B cell (primary cell): ENCODE measurements at regions not wholly inside any gene's neighbourhood (a gene's known extent, or its start where the extent isn't known, plus 50 kb on each side); places are given as distances from the start of the nearest gene placed in this dataset.

Experiments used
- ATAC-seq: fragments of 200-7000 bp; cut with Tn5 transposase; one replicate; pipeline ENCODE4 v1.10.0; 2021; ENCODE audit warnings: low read depth, mild to moderate bottlenecking, moderate number of reproducible peaks, moderate library complexity
- CTCF ChIA-PET: fragments of 350-600 bp; sonication (Branson Sonifier 250); formaldehyde crosslinking; loops from one replicate; lab custom pipeline; 2021; ENCODE audit warnings: antibody characterized with exemption, inconsistent platforms; lab: Charles Lee
- POLR2A ChIA-PET: fragments of 350-600 bp; sonication (Branson Sonifier 250); formaldehyde crosslinking; loops from one replicate; lab custom pipeline; 2021; ENCODE audit warnings: antibody characterized with exemption; lab: Charles Lee
- DNase-seq: peaks from one replicate; pipeline ENCODE4 v3.0.0; 2013
- H2AFZ ChIP-seq: 2 replicates; pipeline ENCODE4 v1.6.1; 2012; ENCODE audit warnings: mild to moderate bottlenecking, low read depth, low read length; ENCODE audit not compliant: insufficient read depth, poor library complexity, severe bottlenecking
- H3K27ac ChIP-seq, 2 donors: 1 replicate in 1 of 2; 2 replicates in 1 of 2; pipeline ENCODE4 v1.5.1; 2012 to 2013; ENCODE audit warnings: low read length in 2 of 2, mild to moderate bottlenecking in 2 of 2, moderate library complexity in 1 of 2
- H3K27me3 ChIP-seq, 4 experiments: fragments of 200-600 bp in 1 of 4; sonication (generic) in 1 of 4; replicated peaks in 1 of 4; 1 replicate in 2 of 4; 2 replicates in 2 of 4; pipeline versions ENCODE4 v1.6.1 to v1.7.0; 2013 to 2016; ENCODE audit warnings: low read length in 3 of 4, mild to moderate bottlenecking in 2 of 4, mixed read lengths in 1 of 4, moderate library complexity in 1 of 4; ENCODE audit not compliant: insufficient read depth in 4 of 4, control insufficient read depth in 3 of 4; ENCODE audit errors: control extremely low read depth in 1 of 4
- H3K36me3 ChIP-seq, 2 experiments: replicated peaks in 1 of 2; 1 replicate in 1 of 2; 2 replicates in 1 of 2; pipeline versions ENCODE4 v1.6.1 to v1.7.1; 2013; ENCODE audit warnings: low read length in 1 of 2; ENCODE audit not compliant: insufficient read depth in 2 of 2, control insufficient read depth in 1 of 2; ENCODE audit errors: control extremely low read depth in 1 of 2, extremely low read depth in 1 of 2
- H3K4me1 ChIP-seq, 2 donors: fragments of 200-600 bp in 1 of 2; sonication (generic) in 1 of 2; 1 replicate in 1 of 2; 2 replicates in 1 of 2; pipeline versions ENCODE4 v1.5.1 to v1.6.1; 2013 to 2017; ENCODE audit warnings: low read length in 2 of 2; ENCODE audit not compliant: control insufficient read depth in 2 of 2, insufficient read depth in 2 of 2
- H3K4me2 ChIP-seq: replicated peaks from 2 replicates; pipeline ENCODE3; 2012; ENCODE audit warnings: mild to moderate bottlenecking, low read depth, low read length; ENCODE audit not compliant: poor library complexity, severe bottlenecking
- H3K4me3 ChIP-seq, 5 experiments: fragments of 200-600 bp in 1 of 5; sonication (generic) in 1 of 5; 1 replicate in 3 of 5; 2 replicates in 2 of 5; pipeline versions ENCODE4 v1.5.1 to v1.7.0; 2011 to 2016; ENCODE audit warnings: low read length in 4 of 5, mild to moderate bottlenecking in 4 of 5, low read depth in 2 of 5, control low read depth in 1 of 5, moderate library complexity in 1 of 5; ENCODE audit not compliant: insufficient read depth in 1 of 5; ENCODE audit errors: control extremely low read depth in 1 of 5, extremely low read depth in 1 of 5
- H3K79me2 ChIP-seq: fragments of 200-600 bp; sonication (generic); one replicate; pipeline ENCODE4 v1.6.0; 2016; ENCODE audit warnings: low read length; ENCODE audit not compliant: control insufficient read depth, insufficient read depth
- H3K9ac ChIP-seq: fragments of 200-600 bp; sonication (generic); 2 replicates; pipeline ENCODE4 v1.6.1; 2017; ENCODE audit warnings: mild to moderate bottlenecking, low read length, moderate library complexity
- H3K9me3 ChIP-seq, 3 donors: one replicate each; pipeline versions ENCODE4 v1.6.1 to v1.7.1; 2013; ENCODE audit warnings: low read length in 2 of 3; ENCODE audit not compliant: control insufficient read depth in 2 of 3, insufficient read depth in 1 of 3; ENCODE audit errors: control extremely low read depth in 1 of 3
- H4K20me1 ChIP-seq: 2 replicates; pipeline ENCODE4 v1.6.0; 2012; ENCODE audit warnings: mild to moderate bottlenecking, low read length; ENCODE audit not compliant: insufficient read depth, control insufficient read depth, poor library complexity, severe bottlenecking
- H3K27ac Mint-ChIP-seq: one replicate; pipeline ENCODE4 v1.8.0; 2021; ENCODE audit warnings: mixed read lengths
- H3K27me3 Mint-ChIP-seq: one replicate; pipeline ENCODE4 v1.8.0; 2021; ENCODE audit warnings: mixed read lengths
- H3K4me1 Mint-ChIP-seq: one replicate; pipeline ENCODE4 v1.8.0; 2021; ENCODE audit warnings: mixed read lengths
- H3K4me3 Mint-ChIP-seq: one replicate; pipeline ENCODE4 v1.8.0; 2021; ENCODE audit warnings: mixed read lengths
- H3K9me3 Mint-ChIP-seq: one replicate; pipeline ENCODE4 v1.8.0; 2022; ENCODE audit warnings: mixed read lengths; ENCODE audit not compliant: insufficient read depth
- EZH2 ChIP-seq: IDR thresholded peaks from 2 replicates; pipeline ENCODE4 v1.6.1; 2012; ENCODE audit warnings: borderline replicate concordance, low read depth, mild to moderate bottlenecking, moderate library complexity, low read length; ENCODE audit not compliant: insufficient read depth, poor library complexity, severe bottlenecking
- WGBS: methylation state at CpG from one replicate; pipeline ENCODE4 v1.1.5; 2013; ENCODE audit warnings: missing lambda C conversion rate; ENCODE audit not compliant: insufficient coverage; 5-methylcytosine and 5-hydroxymethylcytosine counted together
- intact Hi-C: fragments of 100-400 bp; cut with micrococcal nuclease; formaldehyde crosslinking; loops from one replicate; pipeline ENCODE4 v1.10.0; 2022
- TF ChIP-seq, protein P1 (sequence below): fragments of 200-600 bp; IDR thresholded peaks from one replicate; pipeline ENCODE4 v1.8.0; 2022; ENCODE audit warnings: antibody characterized with exemption, mild to moderate bottlenecking

DNA sequence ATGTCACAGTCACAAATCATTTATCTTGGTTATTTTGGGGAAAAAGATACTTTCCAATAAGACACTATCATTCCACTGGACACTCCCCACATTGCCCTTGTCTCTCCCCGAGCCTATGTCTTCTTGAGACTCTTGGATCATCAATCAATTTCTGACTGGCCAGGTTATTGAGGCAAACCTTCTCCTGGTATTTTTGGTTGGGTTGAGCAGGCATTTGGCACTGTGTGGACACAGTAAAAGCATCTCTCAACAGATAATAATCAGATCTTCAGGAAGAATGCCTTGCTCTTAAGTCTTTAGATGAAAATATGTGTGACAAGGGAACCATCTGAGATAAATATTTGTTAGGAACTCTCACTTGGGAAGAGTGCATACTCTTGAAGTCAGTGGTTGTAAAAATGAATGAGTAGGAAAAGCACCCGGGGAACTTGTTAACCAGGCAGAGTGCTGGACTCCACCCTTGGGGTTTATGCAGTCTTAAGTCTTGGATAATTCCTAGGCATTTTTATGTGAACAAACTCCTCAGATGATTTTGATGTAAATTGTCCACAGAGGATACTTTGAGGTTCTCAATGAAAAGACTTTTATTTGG is 223.8 kb upstream of the CLINT1 start:
- Histone ChIP-seq H3K79me2 (no peaks in the 10 kb centered on the region), H3K27me3 (no peaks in the 10 kb centered on the region), H2AFZ (no peak overlapping the region), H4K20me1 (no peaks in the 10 kb centered on the region), H3K36me3 (no peaks in the 10 kb centered on the region), H3K9ac (no peak overlapping the region), H3K4me1 (peaks cover 9 to 15% of the 10 kb centered on the region in 2 donors), H3K27ac (no peak overlapping the region), H3K4me3 (no peak overlapping the region), H3K4me2 (no peak overlapping the region), H3K9me3 (no peaks in the 10 kb centered on the region)
- DNase-seq (no peak), ATAC-seq (no peak)
- Mint-ChIP-seq H3K27ac (no peak overlapping the region), H3K27me3 (peaks cover 3% of the 10 kb centered on the region), H3K4me1 (peaks cover 16% of the 10 kb centered on the region), H3K4me3 (no peak overlapping the region), H3K9me3 (no peaks in the 10 kb centered on the region)
- 92% methylated on average over 1 of the region's 2 CpGs for WGBS
- TF ChIP-seq, protein P1, sequence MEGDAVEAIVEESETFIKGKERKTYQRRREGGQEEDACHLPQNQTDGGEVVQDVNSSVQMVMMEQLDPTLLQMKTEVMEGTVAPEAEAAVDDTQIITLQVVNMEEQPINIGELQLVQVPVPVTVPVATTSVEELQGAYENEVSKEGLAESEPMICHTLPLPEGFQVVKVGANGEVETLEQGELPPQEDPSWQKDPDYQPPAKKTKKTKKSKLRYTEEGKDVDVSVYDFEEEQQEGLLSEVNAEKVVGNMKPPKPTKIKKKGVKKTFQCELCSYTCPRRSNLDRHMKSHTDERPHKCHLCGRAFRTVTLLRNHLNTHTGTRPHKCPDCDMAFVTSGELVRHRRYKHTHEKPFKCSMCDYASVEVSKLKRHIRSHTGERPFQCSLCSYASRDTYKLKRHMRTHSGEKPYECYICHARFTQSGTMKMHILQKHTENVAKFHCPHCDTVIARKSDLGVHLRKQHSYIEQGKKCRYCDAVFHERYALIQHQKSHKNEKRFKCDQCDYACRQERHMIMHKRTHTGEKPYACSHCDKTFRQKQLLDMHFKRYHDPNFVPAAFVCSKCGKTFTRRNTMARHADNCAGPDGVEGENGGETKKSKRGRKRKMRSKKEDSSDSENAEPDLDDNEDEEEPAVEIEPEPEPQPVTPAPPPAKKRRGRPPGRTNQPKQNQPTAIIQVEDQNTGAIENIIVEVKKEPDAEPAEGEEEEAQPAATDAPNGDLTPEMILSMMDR: no peak
- TF ChIP-seq EZH2: no peak
- intact Hi-C loops: no loop called here
- POLR2A ChIA-PET: no interaction called here
- CTCF ChIA-PET: interaction anchor here (1.4 to 2.4 kb wide), 3 partner anchors 9 to 1050 kb away, joined by 3 to 28 read pairs (median 5); no protein-coding TSS in a partner anchor

DNA sequence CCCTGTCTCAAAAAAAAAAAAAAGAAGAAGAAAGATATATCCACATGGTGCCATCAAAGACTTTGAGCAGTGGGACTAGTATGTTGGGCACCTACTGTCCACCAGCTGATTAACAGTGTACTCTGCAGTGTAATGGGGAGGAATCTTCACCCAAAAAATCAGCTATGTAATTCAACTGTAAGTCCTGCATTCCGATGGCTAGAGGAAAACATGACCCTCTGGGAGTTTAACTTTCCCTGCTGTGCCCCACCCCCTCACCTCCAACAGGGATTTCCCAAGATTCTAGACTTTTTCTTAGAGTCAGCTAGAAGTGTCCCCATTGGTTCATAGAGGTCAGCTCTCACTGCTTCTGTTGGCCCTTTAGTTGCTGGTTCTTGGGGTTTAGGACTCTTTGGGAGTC is 221.2 kb upstream of the CLINT1 start:
- Histone ChIP-seq H3K27me3 (no peaks in the 10 kb centered on the region), H4K20me1 (no peaks in the 10 kb centered on the region), H3K79me2 (no peaks in the 10 kb centered on the region), H3K4me3 (no peak overlapping the region), H3K9ac (no peak overlapping the region), H2AFZ (no peak overlapping the region), H3K9me3 (no peaks in the 10 kb centered on the region), H3K4me2 (no peak overlapping the region), H3K27ac (no peak overlapping the region), H3K36me3 (no peaks in the 10 kb centered on the region), H3K4me1 (peaks cover 12 to 20% of the 10 kb centered on the region in 2 donors)
- Mint-ChIP-seq H3K4me1 (peaks cover 21% of the 10 kb centered on the region), H3K27me3 (no peaks in the 10 kb centered on the region), H3K9me3 (no peaks in the 10 kb centered on the region), H3K27ac (no peak overlapping the region), H3K4me3 (no peak overlapping the region)
- ChIA-PET POLR2A (interaction anchor here (0.6 kb wide), 1 partner anchor 947 kb away, joined by 3 read pairs; no protein-coding TSS in a partner anchor), CTCF (interaction anchor here (1.0 to 2.1 kb wide), 4 partner anchors 16 to 1052 kb away, joined by 3 to 11 read pairs (median 6); no protein-coding TSS in a partner anchor)
- WGBS: no CpG with 5 or more reads among the region's 1 CpG
- ATAC-seq: no peak
- DNase-seq: no peak
- TF ChIP-seq EZH2: no peak
- TF ChIP-seq, protein P1: no peak
- intact Hi-C loops: no loop called here
